Endothelial cell of umbilical vein (primary cell): ENCODE measurements at regions not wholly inside any gene's neighbourhood (a gene's known extent, or its start where the extent isn't known, plus 50 kb on each side); places are given as distances from the start of the nearest gene placed in this dataset.

ENCODE experiments used
- BruUV-seq: library from RNA; stranded (reverse); fragments of 400-500 nt; replicated peaks from 2 replicates; lab custom pipeline; 2021; lab: Mats Ljungman, UMichigan
- CTCF ChIA-PET: fragments of 300-600, 350-600 bp; sonication (Branson Sonifier 250); formaldehyde crosslinking; loops from one replicate; lab custom pipeline; 2021; ENCODE audit warnings: antibody characterized with exemption, inconsistent platforms; lab: Charles Lee
- POLR2A ChIA-PET: fragments of 300-600, 350-600 bp; sonication (Branson Sonifier 250); formaldehyde crosslinking; loops from one replicate; lab custom pipeline; 2021; ENCODE audit warnings: antibody characterized with exemption, inconsistent platforms; lab: Charles Lee
- DNase-seq: peaks from one replicate; pipeline ENCODE4 v3.0.0-alpha.2; 2011; ENCODE audit warnings: low read depth, low spot score
- FAIRE-seq: peaks from 2 replicates; lab custom pipeline; 2011; peaks lifted over from hg19 to GRCh38; lab: Jason Lieb, UNC
- H2AFZ ChIP-seq: 2 replicates; pipeline ENCODE4 v1.6.0; 2012; ENCODE audit warnings: low read depth, low read length, control low read depth, inconsistent platforms
- H3K27ac ChIP-seq: 2 replicates; pipeline ENCODE4 v1.5.1; 2011; ENCODE audit warnings: low read depth, mild to moderate bottlenecking, control low read depth, low read length, moderate library complexity; ENCODE audit not compliant: insufficient read depth
- H3K27me3 ChIP-seq, 2 experiments: 2 replicates each; pipeline versions ENCODE4 v1.6.0 to v1.6.1; 2011; ENCODE audit warnings: low read length in 2 of 2, mixed read lengths in 1 of 2; ENCODE audit not compliant: control insufficient read depth in 2 of 2, insufficient read depth in 2 of 2
- H3K36me3 ChIP-seq, 2 experiments: 2 replicates in 1 of 2; 3 replicates in 1 of 2; pipeline ENCODE4 v1.5.1; 2011; ENCODE audit warnings: low read length in 2 of 2, mild to moderate bottlenecking in 1 of 2, moderate library complexity in 1 of 2; ENCODE audit not compliant: control insufficient read depth in 2 of 2, insufficient read depth in 2 of 2; ENCODE audit errors: extremely low read depth in 1 of 2
- H3K4me1 ChIP-seq: 3 replicates; pipeline ENCODE4 v1.5.1; 2011; ENCODE audit warnings: mild to moderate bottlenecking, low read length; ENCODE audit not compliant: control insufficient read depth, insufficient read depth; ENCODE audit errors: extremely low read depth
- H3K4me2 ChIP-seq: 2 replicates; pipeline ENCODE4 v1.6.1; 2011; ENCODE audit warnings: low read length, control low read depth, mixed read lengths; ENCODE audit not compliant: insufficient read depth
- H3K4me3 ChIP-seq, 3 experiments: fragments of 200-600 bp in 1 of 3; sonication (generic), shearing (Covaris generic) in 1 of 3; replicated peaks in 1 of 3; 2 replicates each; pipeline ENCODE4 v1.5.1; 2011 to 2016; ENCODE audit warnings: control low read depth in 3 of 3, low read length in 3 of 3, mild to moderate bottlenecking in 2 of 3, inconsistent platforms in 1 of 3, low read depth in 1 of 3, moderate library complexity in 1 of 3; ENCODE audit not compliant: insufficient read depth in 1 of 3
- H3K79me2 ChIP-seq: 2 replicates; pipeline ENCODE4 v1.6.0; 2012; ENCODE audit warnings: low read length, inconsistent platforms; ENCODE audit not compliant: control insufficient read depth, insufficient read depth
- H3K9ac ChIP-seq: replicated peaks from 2 replicates; pipeline ENCODE3; 2011; ENCODE audit warnings: low read length, control low read depth; ENCODE audit not compliant: insufficient read depth; ENCODE audit errors: extremely low read depth
- H3K9me1 ChIP-seq: replicated peaks from 3 replicates; pipeline ENCODE4 v1.6.0; 2011; ENCODE audit warnings: mild to moderate bottlenecking, low read length; ENCODE audit not compliant: control insufficient read depth, insufficient read depth; ENCODE audit errors: extremely low read depth
- H3K9me3 ChIP-seq: replicated peaks from 2 replicates; pipeline ENCODE4 v1.5.1; 2012; ENCODE audit warnings: low read length, inconsistent platforms; ENCODE audit not compliant: control insufficient read depth, insufficient read depth
- H4K20me1 ChIP-seq: replicated peaks from 2 replicates; pipeline ENCODE3; 2011; ENCODE audit warnings: mild to moderate bottlenecking, low read length; ENCODE audit not compliant: control insufficient read depth, insufficient read depth; ENCODE audit errors: extremely low read depth
- CTCF ChIP-seq, 2 donors: IDR thresholded peaks; 1 replicate in 1 of 2; 2 replicates in 1 of 2; pipeline ENCODE4 v1.5.1; 2011; ENCODE audit warnings: low read length in 2 of 2, mild to moderate bottlenecking in 2 of 2, moderate library complexity in 2 of 2, control low read depth in 1 of 2, inconsistent platforms in 1 of 2, low read depth in 1 of 2; ENCODE audit not compliant: insufficient read depth in 1 of 2; ENCODE audit errors: extremely low read depth in 1 of 2
- EZH2 ChIP-seq: IDR thresholded peaks from 2 replicates; pipeline ENCODE4 v1.6.1; 2012; ENCODE audit warnings: borderline replicate concordance, low read depth, mild to moderate bottlenecking, moderate library complexity, low read length, inconsistent platforms; ENCODE audit not compliant: severe bottlenecking
- FOS ChIP-seq: IDR thresholded peaks from 2 replicates; pipeline ENCODE4 v1.6.1; 2011; ENCODE audit warnings: mild to moderate bottlenecking, low read length, moderate library complexity, borderline replicate concordance; ENCODE audit not compliant: insufficient read depth
- JUN ChIP-seq: IDR thresholded peaks from 2 replicates; pipeline ENCODE4 v1.6.1; 2011; ENCODE audit warnings: borderline replicate concordance, low read depth; ENCODE audit not compliant: insufficient read length, insufficient read depth
- MAX ChIP-seq: IDR thresholded peaks from 2 replicates; pipeline ENCODE4 v1.6.1; 2011; ENCODE audit not compliant: insufficient read depth, insufficient read length
- MYC ChIP-seq: IDR thresholded peaks from one replicate; pipeline ENCODE4 v1.6.1; 2011; ENCODE audit warnings: mild to moderate bottlenecking, low read depth, low read length
- POLR2A ChIP-seq: IDR thresholded peaks from 2 replicates; pipeline ENCODE4 v1.6.1; 2012; ENCODE audit warnings: low read depth, mild to moderate bottlenecking, control low read depth, low read length
- POLR2AphosphoS5 ChIP-seq: IDR thresholded peaks from 2 replicates; pipeline ENCODE4 v1.6.1; 2012; ENCODE audit warnings: low read depth, mild to moderate bottlenecking, control low read depth, low read length, moderate library complexity; ENCODE audit not compliant: insufficient read depth
- dilution Hi-C: fragments of 300-500 bp; cut with MboI; formaldehyde crosslinking; loops from one replicate; pipeline ENCODE4 v1.15.0; 2019; ENCODE audit warnings: low sequenced_read_pairs; ENCODE audit not compliant: extremely low pct_ligation_motif_present
- intact Hi-C: fragments of 100-400 bp; cut with micrococcal nuclease; formaldehyde crosslinking; loops from one replicate; pipeline ENCODE4 v1.10.0; 2022

GRCh38 chr20:60340232-60340631, 382.0 kb downstream of the CDH26 start:
- Histone ChIP-seq H3K36me3 (no peaks in the 10 kb centered on the region), H3K9ac (no peak overlapping the region), H3K4me1 (no peaks in the 10 kb centered on the region), H3K9me1 (no peaks in the 10 kb centered on the region), H3K4me3 (no peak overlapping the region), H4K20me1 (no peaks in the 10 kb centered on the region), H3K27me3 (no peaks in the 10 kb centered on the region), H3K9me3 (peaks cover 9% of the 10 kb centered on the region), H2AFZ (no peak overlapping the region), H3K4me2 (no peak overlapping the region), H3K27ac (no peak overlapping the region), H3K79me2 (no peaks in the 10 kb centered on the region)
- BruUV-seq = no TSS peak
- DNase-seq (no peak), FAIRE-seq (no peak)
- ChIA-PET CTCF (no interaction called here), POLR2A (no interaction called here)
- intact Hi-C loops (no loop called here), dilution Hi-C loops (no loop called here)
- no peak for TF ChIP-seq FOS
- TF ChIP-seq CTCF (IDR thresholded peaks at IDR 0.05; ENCODE audit: extremely low read depth in 1 of 2, insufficient read depth in 1 of 2, low read depth in 1 of 2, low read length in 2 of 2) = no peak
- no peak for TF ChIP-seq MYC
- TF ChIP-seq POLR2AphosphoS5 = no peak
- TF ChIP-seq JUN = no peak
- TF ChIP-seq EZH2 = no peak
- no peak for TF ChIP-seq MAX
- no peak for TF ChIP-seq POLR2A
